HEK293 (cell line): ENCODE measurements at regions not wholly inside any gene's neighbourhood (a gene's known extent, or its start where the extent isn't known, plus 50 kb on each side); places are given as distances from the start of the nearest gene placed in this dataset.

Source experiments
- CTCF ChIA-PET: fragments of 350-600 bp; formaldehyde crosslinking; extraction: SDS; loops from one replicate; lab custom pipeline; 2021; ENCODE audit warnings: antibody characterized with exemption; lab: Yijun Ruan, JAX
- POLR2A ChIA-PET: fragments of 300-600 bp; formaldehyde crosslinking; extraction: SDS; loops from one replicate; lab custom pipeline; 2020; ENCODE audit warnings: antibody characterized with exemption, inconsistent platforms; lab: Yijun Ruan, JAX
- H3K27ac ChIP-seq: fragments of 200-500 bp; sonication (Bioruptor generic); 2 replicates; pipeline ENCODE4 v1.5.1; 2014; ENCODE audit warnings: low read depth, low read length, control low read depth, inconsistent platforms; ENCODE audit errors: extremely low read depth
- H3K36me3 ChIP-seq, 2 experiments: fragments of 200-500 bp in 1 of 2; sonication (Bioruptor generic) in 1 of 2; 1 replicate in 1 of 2; 2 replicates in 1 of 2; pipeline ENCODE4 v1.5.1; 2014 to 2017; ENCODE audit warnings: inconsistent platforms in 2 of 2, low read length in 2 of 2; ENCODE audit not compliant: control insufficient read depth in 2 of 2, insufficient read depth in 1 of 2
- H3K4me1 ChIP-seq: fragments of 200-500 bp; sonication (Bioruptor generic); 2 replicates; pipeline ENCODE4 v1.5.1; 2014; ENCODE audit warnings: mild to moderate bottlenecking, low read length, inconsistent platforms; ENCODE audit not compliant: control insufficient read depth, insufficient read depth
- H3K4me3 ChIP-seq: 2 replicates; pipeline ENCODE4 v1.5.1; 2011; ENCODE audit warnings: low read depth, mild to moderate bottlenecking, control low read depth, low read length, moderate library complexity
- H3K9me3 ChIP-seq: fragments of 200-500 bp; sonication (Bioruptor generic); 2 replicates; pipeline ENCODE4 v1.5.1; 2014; ENCODE audit warnings: low read depth, low read length, inconsistent platforms; ENCODE audit not compliant: control insufficient read depth, insufficient read depth
- GFI1B ChIP-seq: fragments of 450-650 bp; formaldehyde crosslinking; IDR thresholded peaks from 2 replicates; pipeline ENCODE4 v1.5.1; 2016; ENCODE audit warnings: missing biosample characterization, missing genetic modification characterization
- GLIS2 ChIP-seq: fragments of 450-650 bp; formaldehyde crosslinking; IDR thresholded peaks from 2 replicates; pipeline ENCODE4 v1.5.1; 2016; ENCODE audit warnings: missing biosample characterization, missing genetic modification characterization
- MZF1 ChIP-seq: fragments of 450-650 bp; formaldehyde crosslinking; IDR thresholded peaks from 2 replicates; pipeline ENCODE4 v1.5.1; 2017; ENCODE audit warnings: missing biosample characterization, missing genetic modification characterization, borderline replicate concordance
- SCRT2 ChIP-seq: fragments of 450-650 bp; formaldehyde crosslinking; IDR thresholded peaks from 2 replicates; pipeline ENCODE4 v1.5.1; 2016; ENCODE audit warnings: missing biosample characterization, missing genetic modification characterization
- TRIM28 ChIP-seq: IDR thresholded peaks from 2 replicates; pipeline ENCODE4 v1.6.1; 2011; ENCODE audit warnings: low read length, control low read depth, borderline replicate concordance
- WT1 ChIP-seq: fragments of 450-650 bp; formaldehyde crosslinking; IDR thresholded peaks from 2 replicates; pipeline ENCODE4 v1.5.1; 2016; ENCODE audit warnings: missing biosample characterization, missing genetic modification characterization
- ZBTB21 ChIP-seq: fragments of 450-650 bp; formaldehyde crosslinking; IDR thresholded peaks from 2 replicates; pipeline ENCODE4 v1.5.1; 2017; ENCODE audit warnings: missing biosample characterization, missing genetic modification characterization
- ZBTB48 ChIP-seq: fragments of 450-650 bp; formaldehyde crosslinking; IDR thresholded peaks from 2 replicates; pipeline ENCODE4 v1.5.1; 2016; ENCODE audit warnings: missing biosample characterization, missing genetic modification characterization
- ZBTB8A ChIP-seq: fragments of 450-650 bp; formaldehyde crosslinking; IDR thresholded peaks from 2 replicates; pipeline ENCODE4 v1.5.1; 2016; ENCODE audit warnings: missing biosample characterization, missing genetic modification characterization
- ZFP69B ChIP-seq: fragments of 450-650 bp; formaldehyde crosslinking; IDR thresholded peaks from 2 replicates; pipeline ENCODE4 v1.5.1; 2016; ENCODE audit warnings: missing biosample characterization, missing genetic modification characterization
- ZNF112 ChIP-seq: fragments of 450-650 bp; formaldehyde crosslinking; IDR thresholded peaks from 2 replicates; pipeline ENCODE4 v1.5.0; 2017; ENCODE audit warnings: missing biosample characterization, missing genetic modification characterization
- ZNF138 ChIP-seq: fragments of 450-650 bp; formaldehyde crosslinking; IDR thresholded peaks from 2 replicates; pipeline ENCODE4 v1.5.1; 2016; ENCODE audit warnings: missing biosample characterization, missing genetic modification characterization, borderline replicate concordance
- ZNF239 ChIP-seq: fragments of 450-650 bp; formaldehyde crosslinking; IDR thresholded peaks from 2 replicates; pipeline ENCODE4 v1.5.1; 2016; ENCODE audit warnings: missing biosample characterization, missing genetic modification characterization
- ZNF311 ChIP-seq: fragments of 450-650 bp; formaldehyde crosslinking; IDR thresholded peaks from 2 replicates; pipeline ENCODE4 v1.5.1; 2017; ENCODE audit warnings: missing biosample characterization, missing genetic modification characterization, borderline replicate concordance
- ZNF350 ChIP-seq: fragments of 450-650 bp; formaldehyde crosslinking; IDR thresholded peaks from 2 replicates; pipeline ENCODE4 v1.5.0; 2017; ENCODE audit warnings: missing biosample characterization, mild to moderate bottlenecking, missing genetic modification characterization
- ZNF404 ChIP-seq: fragments of 450-650 bp; formaldehyde crosslinking; IDR thresholded peaks from 2 replicates; pipeline ENCODE4 v1.5.1; 2017; ENCODE audit warnings: missing biosample characterization, missing genetic modification characterization
- ZNF416 ChIP-seq: fragments of 450-650 bp; formaldehyde crosslinking; IDR thresholded peaks from 2 replicates; pipeline ENCODE4 v1.5.1; 2016; ENCODE audit warnings: missing biosample characterization, missing genetic modification characterization
- ZNF423 ChIP-seq: fragments of 450-650 bp; formaldehyde crosslinking; IDR thresholded peaks from 2 replicates; pipeline ENCODE4 v1.5.1; 2016; ENCODE audit warnings: missing biosample characterization, missing genetic modification characterization
- ZNF501 ChIP-seq: fragments of 450-650 bp; formaldehyde crosslinking; IDR thresholded peaks from 2 replicates; pipeline ENCODE4 v1.5.1; 2016; ENCODE audit warnings: missing biosample characterization, missing genetic modification characterization
- ZNF530 ChIP-seq: fragments of 450-650 bp; formaldehyde crosslinking; IDR thresholded peaks from 2 replicates; pipeline ENCODE4 v1.5.1; 2016; ENCODE audit warnings: low read depth, missing biosample characterization, missing genetic modification characterization
- ZNF555 ChIP-seq: fragments of 450-650 bp; formaldehyde crosslinking; conservative IDR thresholded peaks from 2 replicates; pipeline ENCODE4 v1.5.1; 2017; ENCODE audit warnings: missing biosample characterization, mild to moderate bottlenecking, missing genetic modification characterization, inconsistent platforms
- ZNF558 ChIP-seq: fragments of 450-650 bp; formaldehyde crosslinking; IDR thresholded peaks from 2 replicates; pipeline ENCODE4 v1.5.1; 2016; ENCODE audit warnings: missing biosample characterization, missing genetic modification characterization
- TF ChIP-seq, protein P1 (sequence below): fragments of 450-650 bp; formaldehyde crosslinking; IDR thresholded peaks from 2 replicates; pipeline ENCODE4 v1.5.1; 2016; ENCODE audit warnings: missing biosample characterization, missing genetic modification characterization, borderline replicate concordance
- TF ChIP-seq, protein P2 (sequence below): fragments of 450-650 bp; formaldehyde crosslinking; IDR thresholded peaks from 2 replicates; pipeline ENCODE4 v1.5.1; 2016; ENCODE audit warnings: missing biosample characterization, missing genetic modification characterization
- TF ChIP-seq, protein P3 (sequence below): fragments of 450-650 bp; formaldehyde crosslinking; IDR thresholded peaks from 2 replicates; pipeline ENCODE4 v1.5.1; 2016; ENCODE audit warnings: missing biosample characterization, missing genetic modification characterization
- TF ChIP-seq, protein P4 (sequence below): fragments of 450-650 bp; formaldehyde crosslinking; conservative IDR thresholded peaks from 2 replicates; pipeline ENCODE4 v1.5.1; 2016; ENCODE audit warnings: low read depth, missing biosample characterization, missing genetic modification characterization
- TF ChIP-seq, protein P5 (sequence below): fragments of 450-650 bp; formaldehyde crosslinking; IDR thresholded peaks from 2 replicates; pipeline ENCODE4 v1.5.1; 2016; ENCODE audit warnings: missing biosample characterization, missing genetic modification characterization

DNA sequence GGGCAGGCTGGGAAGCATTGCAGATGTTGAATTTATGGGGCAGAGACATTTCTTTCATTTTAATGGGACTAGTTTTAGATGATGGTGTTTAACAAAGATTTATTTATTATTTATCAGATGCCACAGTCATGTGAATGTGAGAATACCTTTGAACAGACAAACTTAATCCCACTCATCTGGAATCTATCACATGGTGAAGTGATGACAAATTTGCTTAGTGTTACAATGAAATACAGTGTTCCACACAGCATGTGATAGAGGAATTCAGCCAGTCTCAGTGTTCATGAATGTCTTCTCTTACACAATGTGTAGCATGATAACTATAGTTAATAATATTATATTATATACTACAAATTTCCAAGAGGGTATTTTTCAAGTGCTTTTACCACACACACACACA is 1361.7 kb upstream of the B3GALT2 start:
- ChIA-PET POLR2A (no interaction called here), CTCF (no interaction called here)
- no peaks in the 10 kb centered on the region for H3K4me1 ChIP-seq
- TF ChIP-seq ZNF501 (no peak), ZNF530 (tag by site-specific recombination) (no peak), TRIM28 (no peak), GFI1B (tag by site-specific recombination) (no peak), ZBTB8A (no peak), ZNF423 (tag by site-specific recombination) (no peak), MZF1 (tag by site-specific recombination) (no peak), ZNF311 (no peak), SCRT2 (tag by site-specific recombination) (no peak), ZNF112 (tag by site-specific recombination) (no peak), ZNF555 (tag by site-specific recombination) (no peak), ZNF558 (tag by site-specific recombination) (no peak), ZNF416 (tag by site-specific recombination) (no peak), ZBTB21 (tag by site-specific recombination) (no peak), ZNF138 (tag by site-specific recombination) (no peak)
- TF ChIP-seq, protein P1, sequence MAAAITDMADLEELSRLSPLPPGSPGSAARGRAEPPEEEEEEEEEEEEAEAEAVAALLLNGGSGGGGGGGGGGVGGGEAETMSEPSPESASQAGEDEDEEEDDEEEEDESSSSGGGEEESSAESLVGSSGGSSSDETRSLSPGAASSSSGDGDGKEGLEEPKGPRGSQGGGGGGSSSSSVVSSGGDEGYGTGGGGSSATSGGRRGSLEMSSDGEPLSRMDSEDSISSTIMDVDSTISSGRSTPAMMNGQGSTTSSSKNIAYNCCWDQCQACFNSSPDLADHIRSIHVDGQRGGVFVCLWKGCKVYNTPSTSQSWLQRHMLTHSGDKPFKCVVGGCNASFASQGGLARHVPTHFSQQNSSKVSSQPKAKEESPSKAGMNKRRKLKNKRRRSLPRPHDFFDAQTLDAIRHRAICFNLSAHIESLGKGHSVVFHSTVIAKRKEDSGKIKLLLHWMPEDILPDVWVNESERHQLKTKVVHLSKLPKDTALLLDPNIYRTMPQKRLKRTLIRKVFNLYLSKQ (tag by site-specific recombination) = no peak
- TF ChIP-seq, protein P2, sequence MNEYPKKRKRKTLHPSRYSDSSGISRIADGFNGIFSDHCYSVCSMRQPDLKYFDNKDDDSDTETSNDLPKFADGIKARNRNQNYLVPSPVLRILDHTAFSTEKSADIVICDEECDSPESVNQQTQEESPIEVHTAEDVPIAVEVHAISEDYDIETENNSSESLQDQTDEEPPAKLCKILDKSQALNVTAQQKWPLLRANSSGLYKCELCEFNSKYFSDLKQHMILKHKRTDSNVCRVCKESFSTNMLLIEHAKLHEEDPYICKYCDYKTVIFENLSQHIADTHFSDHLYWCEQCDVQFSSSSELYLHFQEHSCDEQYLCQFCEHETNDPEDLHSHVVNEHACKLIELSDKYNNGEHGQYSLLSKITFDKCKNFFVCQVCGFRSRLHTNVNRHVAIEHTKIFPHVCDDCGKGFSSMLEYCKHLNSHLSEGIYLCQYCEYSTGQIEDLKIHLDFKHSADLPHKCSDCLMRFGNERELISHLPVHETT (tag by site-specific recombination) = no peak
- TF ChIP-seq, protein P3, sequence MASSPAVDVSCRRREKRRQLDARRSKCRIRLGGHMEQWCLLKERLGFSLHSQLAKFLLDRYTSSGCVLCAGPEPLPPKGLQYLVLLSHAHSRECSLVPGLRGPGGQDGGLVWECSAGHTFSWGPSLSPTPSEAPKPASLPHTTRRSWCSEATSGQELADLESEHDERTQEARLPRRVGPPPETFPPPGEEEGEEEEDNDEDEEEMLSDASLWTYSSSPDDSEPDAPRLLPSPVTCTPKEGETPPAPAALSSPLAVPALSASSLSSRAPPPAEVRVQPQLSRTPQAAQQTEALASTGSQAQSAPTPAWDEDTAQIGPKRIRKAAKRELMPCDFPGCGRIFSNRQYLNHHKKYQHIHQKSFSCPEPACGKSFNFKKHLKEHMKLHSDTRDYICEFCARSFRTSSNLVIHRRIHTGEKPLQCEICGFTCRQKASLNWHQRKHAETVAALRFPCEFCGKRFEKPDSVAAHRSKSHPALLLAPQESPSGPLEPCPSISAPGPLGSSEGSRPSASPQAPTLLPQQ (tag by site-specific recombination) = no peak
- no peak overlapping the region for H3K4me3 ChIP-seq
- no peak overlapping the region for H3K27ac ChIP-seq
- H3K36me3 ChIP-seq = no peaks in the 10 kb centered on the region
- no peaks in the 10 kb centered on the region for H3K9me3 ChIP-seq

DNA sequence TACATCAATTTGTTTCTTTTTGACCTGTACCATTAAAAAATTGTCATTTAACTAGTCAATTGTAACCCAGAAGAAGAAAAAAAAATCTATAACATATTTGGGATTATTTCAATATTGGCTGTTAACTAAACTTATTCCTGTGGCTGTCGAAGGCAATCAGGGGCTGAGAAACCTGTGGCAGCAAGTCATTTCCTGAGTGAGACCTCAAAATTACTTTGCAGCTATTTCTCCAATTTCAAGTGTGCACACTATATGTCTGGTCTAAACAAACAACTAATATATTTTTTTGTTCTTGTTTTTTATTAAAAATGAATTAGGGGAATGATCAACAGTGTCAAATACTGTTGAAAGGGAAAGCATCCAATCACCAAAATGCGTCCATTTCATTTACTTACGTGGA is 1357.6 kb upstream of the B3GALT2 start:
- Histone ChIP-seq H3K9me3 (no peaks in the 10 kb centered on the region), H3K27ac (no peak overlapping the region), H3K36me3 (no peaks in the 10 kb centered on the region), H3K4me3 (no peak overlapping the region), H3K4me1 (no peaks in the 10 kb centered on the region)
- ChIA-PET CTCF (no interaction called here), POLR2A (no interaction called here)
- TF ChIP-seq ZNF239 (tag by site-specific recombination) (no peak), GLIS2 (no peak), ZFP69B (tag by site-specific recombination) (no peak), WT1 (tag by site-specific recombination) (no peak), ZBTB48 (tag by site-specific recombination) (no peak), ZNF350 (tag by site-specific recombination) (no peak), ZNF404 (no peak)
- TF ChIP-seq, protein P4, sequence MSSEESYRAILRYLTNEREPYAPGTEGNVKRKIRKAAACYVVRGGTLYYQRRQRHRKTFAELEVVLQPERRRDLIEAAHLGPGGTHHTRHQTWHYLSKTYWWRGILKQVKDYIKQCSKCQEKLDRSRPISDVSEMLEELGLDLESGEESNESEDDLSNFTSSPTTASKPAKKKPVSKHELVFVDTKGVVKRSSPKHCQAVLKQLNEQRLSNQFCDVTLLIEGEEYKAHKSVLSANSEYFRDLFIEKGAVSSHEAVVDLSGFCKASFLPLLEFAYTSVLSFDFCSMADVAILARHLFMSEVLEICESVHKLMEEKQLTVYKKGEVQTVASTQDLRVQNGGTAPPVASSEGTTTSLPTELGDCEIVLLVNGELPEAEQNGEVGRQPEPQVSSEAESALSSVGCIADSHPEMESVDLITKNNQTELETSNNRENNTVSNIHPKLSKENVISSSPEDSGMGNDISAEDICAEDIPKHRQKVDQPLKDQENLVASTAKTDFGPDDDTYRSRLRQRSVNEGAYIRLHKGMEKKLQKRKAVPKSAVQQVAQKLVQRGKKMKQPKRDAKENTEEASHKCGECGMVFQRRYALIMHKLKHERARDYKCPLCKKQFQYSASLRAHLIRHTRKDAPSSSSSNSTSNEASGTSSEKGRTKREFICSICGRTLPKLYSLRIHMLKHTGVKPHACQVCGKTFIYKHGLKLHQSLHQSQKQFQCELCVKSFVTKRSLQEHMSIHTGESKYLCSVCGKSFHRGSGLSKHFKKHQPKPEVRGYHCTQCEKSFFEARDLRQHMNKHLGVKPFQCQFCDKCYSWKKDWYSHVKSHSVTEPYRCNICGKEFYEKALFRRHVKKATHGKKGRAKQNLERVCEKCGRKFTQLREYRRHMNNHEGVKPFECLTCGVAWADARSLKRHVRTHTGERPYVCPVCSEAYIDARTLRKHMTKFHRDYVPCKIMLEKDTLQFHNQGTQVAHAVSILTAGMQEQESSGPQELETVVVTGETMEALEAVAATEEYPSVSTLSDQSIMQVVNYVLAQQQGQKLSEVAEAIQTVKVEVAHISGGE (tag by site-specific recombination) = no peak
- TF ChIP-seq, protein P5, sequence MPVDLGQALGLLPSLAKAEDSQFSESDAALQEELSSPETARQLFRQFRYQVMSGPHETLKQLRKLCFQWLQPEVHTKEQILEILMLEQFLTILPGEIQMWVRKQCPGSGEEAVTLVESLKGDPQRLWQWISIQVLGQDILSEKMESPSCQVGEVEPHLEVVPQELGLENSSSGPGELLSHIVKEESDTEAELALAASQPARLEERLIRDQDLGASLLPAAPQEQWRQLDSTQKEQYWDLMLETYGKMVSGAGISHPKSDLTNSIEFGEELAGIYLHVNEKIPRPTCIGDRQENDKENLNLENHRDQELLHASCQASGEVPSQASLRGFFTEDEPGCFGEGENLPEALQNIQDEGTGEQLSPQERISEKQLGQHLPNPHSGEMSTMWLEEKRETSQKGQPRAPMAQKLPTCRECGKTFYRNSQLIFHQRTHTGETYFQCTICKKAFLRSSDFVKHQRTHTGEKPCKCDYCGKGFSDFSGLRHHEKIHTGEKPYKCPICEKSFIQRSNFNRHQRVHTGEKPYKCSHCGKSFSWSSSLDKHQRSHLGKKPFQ (tag by site-specific recombination) = no peak
